Stimulated activated CD8-positive, alpha-beta memory T cell treated with anti-CD3 and anti-CD28 coated beads, Interleukin-15, amount 100 ng/mL, for 48 hours (primary cell): ENCODE measurements at regions not wholly inside any gene's neighbourhood (a gene's known extent, or its start where the extent isn't known, plus 50 kb on each side); places are given as distances from the start of the nearest gene placed in this dataset.

Source experiments
- DNase-seq, 2 donors: peaks; one replicate each; pipeline ENCODE4 v3.0.0-alpha.2; 2020; ENCODE audit warnings: low read depth in 2 of 2

GRCh38 chr2:234278556-234279255 is 218.2 kb downstream of the ARL4C start:
- no peak for DNase-seq

DNA sequence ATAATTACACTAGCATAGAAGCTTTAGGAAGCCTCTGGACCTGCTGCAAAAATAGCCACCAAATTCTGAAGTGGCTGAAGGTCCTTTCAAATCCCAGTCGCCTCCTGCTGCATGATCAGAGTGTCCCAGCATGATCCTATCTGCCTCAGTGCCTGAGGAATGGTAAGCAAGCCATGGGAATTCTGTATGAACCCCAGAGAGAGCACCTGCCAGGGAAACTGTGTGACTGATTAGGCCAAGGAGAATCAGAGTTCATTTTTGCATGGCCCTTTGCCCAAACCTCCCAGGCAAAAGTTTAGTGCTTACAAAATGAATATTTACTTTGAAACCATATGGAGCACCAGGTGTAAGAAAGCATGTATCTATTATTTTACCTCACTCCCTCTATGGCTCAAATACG is 221.4 kb downstream of the ARL4C start:
- no peak for DNase-seq

- no peak for DNase-seq
Measured at GRCh38 chr2:234273887-234274584, 222.8 kb downstream of the ARL4C start.

- no peak for DNase-seq
Measured at GRCh38 chr2:234272069-234272850, 221.8 kb downstream of the SPP2 start.

- no peak for DNase-seq
Measured at GRCh38 chr2:234271338-234271737, 220.8 kb downstream of the SPP2 start.

DNA sequence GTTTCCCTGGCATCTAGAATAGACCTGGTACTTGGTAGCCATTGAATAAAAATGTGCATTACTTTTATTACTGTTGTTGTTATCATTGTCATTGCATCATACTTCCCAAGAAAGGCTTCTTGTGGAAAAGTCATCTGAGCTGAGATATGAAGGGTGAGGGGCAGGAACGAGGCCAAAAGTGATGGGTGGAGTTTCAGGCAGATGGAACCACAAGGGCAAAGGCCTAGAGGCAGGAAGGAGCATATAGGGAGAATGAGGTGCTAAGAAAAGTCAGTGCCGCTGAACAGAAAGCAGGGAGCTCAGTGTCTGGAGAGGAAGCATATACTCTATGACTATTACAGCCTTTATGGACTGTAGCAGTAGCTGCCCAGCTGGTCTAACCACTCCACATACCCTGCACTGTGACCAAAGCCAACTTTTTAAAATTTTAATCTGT is 219.3 kb downstream of the SPP2 start:
- no peak for DNase-seq

DNA sequence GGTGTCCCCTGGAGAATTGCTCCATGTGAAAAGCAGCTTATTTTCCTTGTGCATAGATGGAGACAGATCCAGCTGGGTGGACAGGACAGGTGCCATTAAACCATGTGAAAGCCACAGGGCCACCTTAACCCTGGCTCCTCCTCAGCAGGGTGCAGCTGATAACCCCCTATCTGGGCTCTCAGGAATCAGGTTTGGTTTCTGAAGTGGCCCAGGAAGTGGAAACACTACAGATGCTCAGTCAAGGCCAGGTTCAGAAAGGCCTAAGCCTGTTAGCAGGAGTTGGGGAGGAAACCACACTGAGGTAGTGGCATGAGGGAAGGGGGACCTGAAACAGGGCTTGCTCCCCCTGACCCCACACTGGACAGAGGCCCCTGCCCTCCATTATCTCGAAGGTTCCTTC is 217.0 kb downstream of the SPP2 start:
- DNase-seq = no peak

GRCh38 chr2:234266952-234267351 is 216.4 kb downstream of the SPP2 start:
- DNase-seq = no peak

- no peak for DNase-seq
Measured at GRCh38 chr2:234265206-234265605, 214.7 kb downstream of the SPP2 start.

GRCh38 chr2:234261736-234262135 is 211.2 kb downstream of the SPP2 start:
- no peak for DNase-seq

DNA sequence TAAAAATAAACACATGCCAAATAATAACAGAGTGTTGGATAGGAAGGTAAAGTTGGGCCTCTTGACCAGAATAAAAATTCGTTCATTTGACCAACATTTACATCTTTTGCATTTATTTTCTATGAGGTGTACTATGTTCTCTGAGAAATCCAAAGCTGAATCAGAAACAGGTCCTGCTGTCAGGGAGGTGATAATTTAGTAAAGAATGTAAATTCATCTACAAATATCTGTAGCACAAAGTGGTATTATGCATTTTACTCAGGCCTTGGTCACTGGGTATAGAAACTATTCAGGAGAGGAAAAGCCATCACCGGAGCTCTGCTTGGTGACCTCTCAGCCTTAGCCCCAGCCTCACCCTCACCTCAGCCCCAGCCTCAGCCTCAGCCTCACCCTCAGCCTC is 208.9 kb downstream of the SPP2 start:
- DNase-seq = no peak

GRCh38 chr2:234258562-234259141 is 208.2 kb downstream of the SPP2 start:
- no peak for DNase-seq

GRCh38 chr2:234257859-234258561 is 207.5 kb downstream of the SPP2 start:
- DNase-seq = peak; percentile 10 to 26

- DNase-seq = no peak
Measured at GRCh38 chr2:234256516-234256915, 206.0 kb downstream of the SPP2 start.

DNA sequence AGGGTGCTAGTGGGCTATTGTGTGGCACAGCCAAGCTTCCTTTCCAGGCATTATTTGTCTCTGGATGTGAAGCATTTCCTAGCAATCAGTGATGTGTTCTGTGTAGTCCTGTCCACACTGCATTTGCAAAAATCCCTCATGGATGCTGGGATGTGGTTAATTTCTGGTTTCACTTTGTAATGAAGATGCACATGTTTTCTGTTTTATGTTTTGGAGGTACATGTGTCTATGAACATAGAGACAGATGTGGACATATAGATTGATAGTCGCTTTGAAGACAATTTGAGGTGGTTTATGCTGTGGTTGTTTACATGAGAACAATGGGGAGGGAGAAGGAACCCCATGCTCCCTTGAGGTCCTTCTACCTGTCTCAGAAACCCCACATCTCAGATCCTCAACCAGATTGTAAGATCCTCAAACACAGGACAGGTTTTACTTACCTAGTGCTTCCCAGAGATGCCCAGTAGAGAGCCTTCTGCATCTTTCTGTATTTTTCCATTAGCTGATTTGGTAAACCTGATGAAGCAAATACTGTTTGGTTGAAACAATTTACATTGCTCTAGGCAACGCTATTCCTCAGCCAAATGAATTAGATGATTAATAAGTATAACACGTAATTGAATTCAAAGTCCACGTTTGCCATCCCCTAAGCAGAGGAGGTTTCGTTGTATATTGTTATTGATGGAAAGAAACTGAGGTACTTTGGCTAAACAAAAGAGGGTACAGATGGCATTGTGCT is 204.4 kb downstream of the SPP2 start:
- no peak for DNase-seq

DNA sequence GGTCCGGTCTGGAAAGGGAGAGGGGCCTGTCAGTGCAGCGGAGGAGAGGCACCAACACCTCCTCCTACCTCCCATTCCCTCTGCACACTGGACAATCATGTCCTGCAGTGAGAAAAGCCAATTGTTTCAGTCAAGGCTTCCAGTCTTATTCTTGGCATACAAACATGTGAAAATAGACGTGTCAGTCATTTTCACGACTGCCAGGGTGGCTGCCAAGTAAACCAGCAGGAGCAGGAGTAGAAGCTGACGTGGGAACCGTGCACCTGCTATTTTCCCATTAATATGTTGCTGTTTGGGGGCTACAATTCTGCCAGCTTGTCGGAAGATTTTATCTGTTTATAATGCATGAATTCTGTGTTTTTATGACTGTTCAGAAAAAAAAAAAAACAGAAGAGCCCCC is 202.3 kb downstream of the SPP2 start:
- no peak for DNase-seq

DNA sequence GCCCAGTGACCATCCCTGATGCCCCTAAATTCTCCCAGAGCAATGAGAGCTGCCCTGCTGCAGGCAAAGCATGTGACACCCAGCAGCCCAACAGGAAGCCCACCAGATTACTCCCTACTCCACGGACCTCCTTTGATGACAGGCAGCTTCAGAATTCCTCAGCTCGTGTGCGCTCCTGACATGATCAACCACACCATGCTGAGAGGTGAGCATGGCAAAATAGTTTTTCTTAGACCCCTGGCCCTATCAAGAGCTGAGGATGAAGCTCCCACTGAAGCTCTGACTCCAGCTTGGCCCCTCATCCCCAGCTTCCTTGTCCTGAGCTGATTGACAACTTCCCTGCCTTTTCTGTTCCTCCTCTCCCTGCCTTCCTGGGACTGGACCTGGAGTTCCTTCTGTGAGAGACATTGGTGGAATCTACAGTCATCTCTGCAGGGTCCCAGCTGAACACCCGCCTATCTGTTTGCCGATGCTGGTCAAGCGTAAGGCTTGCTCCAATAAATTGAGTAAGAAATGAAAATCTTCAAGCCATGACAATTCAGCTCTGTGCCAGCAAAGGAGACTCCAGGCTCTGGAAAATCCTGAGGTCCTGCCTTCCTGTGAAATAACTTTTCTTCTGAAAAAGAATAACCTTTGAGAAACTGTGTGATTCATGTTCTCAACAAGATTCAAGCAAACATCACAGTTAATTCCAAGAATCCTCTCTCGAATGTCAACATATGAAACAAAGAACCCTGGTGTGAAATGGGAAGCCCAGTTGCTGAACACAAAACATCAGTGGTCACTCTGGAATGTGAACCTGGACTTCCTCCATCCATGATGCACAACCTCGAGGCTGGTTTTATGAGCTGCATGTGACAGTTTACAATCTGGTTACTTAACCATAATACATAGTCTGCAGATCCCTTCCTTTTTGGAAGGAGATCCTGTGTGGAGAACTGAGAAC is 201.1 kb downstream of the SPP2 start:
- no peak for DNase-seq

- DNase-seq = no peak
Measured at GRCh38 chr2:234250926-234251325, 200.4 kb downstream of the SPP2 start.

DNA sequence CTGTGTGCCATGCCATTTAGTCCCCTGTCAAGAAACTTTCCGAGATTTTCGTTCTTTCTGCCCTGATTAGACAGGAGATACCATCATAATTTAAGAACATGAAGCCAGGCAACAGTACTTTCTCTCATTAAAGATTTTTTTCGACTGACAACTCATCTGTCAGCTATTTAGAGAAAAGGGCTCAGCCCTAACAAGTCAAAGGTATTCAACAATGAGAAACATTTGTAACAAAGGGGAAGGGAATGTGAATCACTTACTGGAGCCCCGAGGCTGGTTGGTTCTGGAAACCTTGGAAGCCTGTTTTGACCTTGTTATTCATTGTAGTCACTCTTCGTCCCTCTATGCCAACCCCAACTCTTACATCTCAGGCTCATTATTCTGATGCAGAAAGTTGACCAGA is 199.4 kb downstream of the SPP2 start:
- DNase-seq = no peak
